ENCODE measurements at regions not wholly inside any gene's neighbourhood (a gene's known extent, or its start where the extent isn't known, plus 50 kb on each side); places are given as distances from the start of the nearest gene placed in this dataset.

DNA sequence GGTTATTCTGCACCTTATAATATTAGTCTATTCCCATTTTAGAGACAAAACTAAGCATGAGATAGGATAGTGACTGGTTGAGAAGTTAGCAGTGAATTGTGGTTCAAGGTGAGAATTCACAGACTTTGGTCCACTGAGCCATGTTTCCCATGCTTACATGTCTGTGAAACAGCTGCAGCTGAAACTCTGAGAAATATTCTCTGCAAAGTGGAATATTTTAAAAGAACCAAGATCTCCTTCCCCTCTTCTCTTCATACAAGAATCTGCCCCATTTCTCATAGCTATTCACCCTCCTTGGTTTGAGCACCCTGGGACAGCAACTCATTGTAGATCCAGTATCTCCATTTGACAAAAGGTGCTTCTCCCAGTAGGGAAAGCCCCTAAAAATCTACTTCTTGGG, 70.2 kb upstream of the TMEM170B start:
- DNase-seq (ENCODE audit: low read depth), result no peak

DNA sequence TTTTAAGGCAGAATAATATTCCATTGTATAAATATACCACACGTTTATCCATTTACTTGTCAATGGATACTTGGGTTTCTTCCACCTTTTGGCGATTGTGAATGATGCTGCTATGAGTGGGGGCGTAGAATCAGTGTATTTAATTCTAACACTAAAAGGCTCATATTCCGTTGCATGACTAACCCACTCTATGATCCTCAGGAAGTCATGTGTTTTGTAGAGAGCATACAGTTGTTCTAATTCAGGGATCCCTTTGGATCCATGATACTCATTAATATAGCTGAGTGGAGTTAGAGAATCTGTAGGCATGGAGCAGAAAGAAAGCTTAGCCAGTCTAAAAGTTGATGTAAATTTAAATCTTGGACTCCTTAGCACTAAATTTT, 74.2 kb upstream of the TMEM170B start:
- DNase-seq (ENCODE audit: low read depth), result no peak
- TF ChIP-seq, protein P1, sequence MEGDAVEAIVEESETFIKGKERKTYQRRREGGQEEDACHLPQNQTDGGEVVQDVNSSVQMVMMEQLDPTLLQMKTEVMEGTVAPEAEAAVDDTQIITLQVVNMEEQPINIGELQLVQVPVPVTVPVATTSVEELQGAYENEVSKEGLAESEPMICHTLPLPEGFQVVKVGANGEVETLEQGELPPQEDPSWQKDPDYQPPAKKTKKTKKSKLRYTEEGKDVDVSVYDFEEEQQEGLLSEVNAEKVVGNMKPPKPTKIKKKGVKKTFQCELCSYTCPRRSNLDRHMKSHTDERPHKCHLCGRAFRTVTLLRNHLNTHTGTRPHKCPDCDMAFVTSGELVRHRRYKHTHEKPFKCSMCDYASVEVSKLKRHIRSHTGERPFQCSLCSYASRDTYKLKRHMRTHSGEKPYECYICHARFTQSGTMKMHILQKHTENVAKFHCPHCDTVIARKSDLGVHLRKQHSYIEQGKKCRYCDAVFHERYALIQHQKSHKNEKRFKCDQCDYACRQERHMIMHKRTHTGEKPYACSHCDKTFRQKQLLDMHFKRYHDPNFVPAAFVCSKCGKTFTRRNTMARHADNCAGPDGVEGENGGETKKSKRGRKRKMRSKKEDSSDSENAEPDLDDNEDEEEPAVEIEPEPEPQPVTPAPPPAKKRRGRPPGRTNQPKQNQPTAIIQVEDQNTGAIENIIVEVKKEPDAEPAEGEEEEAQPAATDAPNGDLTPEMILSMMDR (IDR thresholded peaks at IDR 0.05; ENCODE audit: low read depth, low read length, missing control alignments), result no peak
- no peak overlapping the region for H3K4me3 ChIP-seq (ENCODE audit: low read depth, low read length)

More for the DNA sequence above, 70.2 kb upstream of the TMEM170B start:
- H3K4me3 ChIP-seq (ENCODE audit: low read depth, low read length), result no peak overlapping the region
- TF ChIP-seq, protein P1 (IDR thresholded peaks at IDR 0.05; ENCODE audit: low read depth, low read length, missing control alignments), result no peak

DNA sequence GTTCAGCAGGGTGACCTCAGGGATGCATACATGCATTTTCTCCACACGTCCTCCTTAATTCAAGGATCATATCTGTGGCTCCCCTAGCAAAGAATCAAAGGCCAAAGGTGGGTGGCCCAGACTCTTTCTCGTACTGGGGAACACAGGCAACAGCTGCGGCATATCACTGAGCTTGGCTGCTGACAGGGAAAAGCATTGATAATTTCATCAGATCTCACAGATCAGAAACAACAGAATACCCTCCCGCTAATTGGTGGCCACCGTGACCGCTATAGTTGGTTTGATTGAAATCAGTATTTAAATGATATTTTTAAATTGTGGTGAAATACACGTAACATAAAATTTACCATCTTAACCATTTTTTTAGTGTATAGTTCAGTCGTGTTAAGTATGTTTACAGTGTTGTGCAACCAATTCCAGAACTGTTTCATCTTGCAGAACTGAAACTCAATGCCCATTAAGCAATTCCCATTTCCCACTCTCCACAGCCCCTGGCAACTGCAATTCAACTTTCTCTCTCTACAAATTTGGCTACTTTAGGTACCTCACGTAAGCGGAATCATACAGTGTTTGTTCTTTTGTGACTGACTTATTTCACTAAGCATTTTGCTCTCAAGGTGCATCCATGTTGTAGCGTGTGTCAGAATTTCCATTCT, 74.7 kb upstream of the TMEM170B start:
- TF ChIP-seq, protein P1 (IDR thresholded peaks at IDR 0.05; ENCODE audit: low read depth, low read length, missing control alignments), result no peak
- H3K4me3 ChIP-seq (ENCODE audit: low read depth, low read length), result no peak overlapping the region
- no peak for DNase-seq (ENCODE audit: low read depth)

DNA sequence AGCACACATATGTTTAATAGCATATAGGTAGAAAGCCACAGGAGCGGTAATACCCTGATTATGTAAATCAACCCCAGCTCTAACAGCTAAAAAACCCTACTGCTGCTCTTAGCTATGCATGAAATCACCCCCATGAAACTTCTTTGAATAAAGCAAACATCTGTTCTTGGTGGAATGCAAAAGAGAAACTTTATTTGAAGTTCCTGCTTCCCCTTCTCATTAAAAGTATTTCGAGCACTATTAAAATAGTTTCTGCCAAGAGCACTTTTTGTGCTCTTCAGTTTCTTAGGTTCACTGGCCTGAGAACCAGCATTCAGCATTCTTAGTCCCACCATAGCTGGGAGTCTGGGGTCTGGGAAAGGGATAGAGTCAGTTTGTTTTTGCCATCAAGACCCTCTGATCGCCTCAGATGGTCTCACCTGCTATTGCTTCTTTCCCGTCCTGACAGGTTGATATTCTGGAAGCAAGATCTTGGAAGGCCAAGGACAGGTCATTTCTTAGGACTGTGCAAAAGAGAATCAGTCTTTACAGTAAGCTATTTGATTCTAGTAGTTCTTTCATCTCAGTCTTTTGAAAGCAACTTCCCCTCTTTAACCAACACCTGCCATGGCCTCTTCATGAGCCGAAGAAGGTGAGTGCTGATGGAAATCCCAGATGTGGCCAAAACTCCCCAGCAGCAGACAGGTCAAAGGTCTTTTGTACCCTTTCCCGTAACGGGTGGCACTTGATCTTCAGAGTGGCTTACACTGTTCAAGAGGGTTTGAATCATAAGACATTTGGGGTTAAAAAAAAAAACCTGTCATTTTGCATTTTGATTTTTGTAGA, 76.5 kb upstream of the TMEM170B start:
- TF ChIP-seq, protein P1 (IDR thresholded peaks at IDR 0.05; ENCODE audit: low read depth, low read length, missing control alignments), result no peak
- DNase-seq (ENCODE audit: low read depth), result peak; percentile 78
- H3K4me3 ChIP-seq (ENCODE audit: low read depth, low read length), result peak overlapping the region; percentile 6; the same call in 1 of the 2 replicates

DNA sequence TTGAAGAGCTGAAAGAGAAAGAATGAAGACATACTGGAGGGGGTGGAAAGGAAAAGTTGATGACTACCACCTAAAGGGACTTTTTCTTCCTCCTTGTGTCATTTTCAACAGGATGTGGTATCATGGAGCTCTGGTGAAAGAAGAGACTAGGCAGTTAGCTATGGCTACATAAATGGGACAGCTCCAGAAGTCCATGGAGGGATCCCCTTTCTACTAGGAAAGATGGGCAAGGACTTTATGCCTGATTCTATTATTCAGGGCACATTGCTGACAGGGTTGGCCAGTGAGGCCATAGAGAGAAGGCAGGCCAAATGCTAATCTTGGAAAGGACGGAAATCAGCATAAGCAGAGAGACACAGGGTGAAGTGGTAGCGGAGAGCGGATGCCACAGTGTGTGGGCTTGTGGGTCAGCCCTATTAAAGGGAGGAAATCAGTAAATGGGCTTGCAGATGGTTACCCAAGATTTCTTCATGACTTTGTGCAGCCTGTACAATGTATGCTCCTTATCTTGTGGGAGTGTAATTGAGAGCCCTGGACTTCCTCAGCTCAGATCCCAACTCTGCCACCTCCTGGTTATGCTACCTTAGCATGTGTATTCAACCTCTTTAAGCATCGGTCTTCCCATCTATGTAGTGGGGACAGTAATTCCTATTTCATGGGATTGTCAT, 77.4 kb upstream of the TMEM170B start:
- no peak for DNase-seq (ENCODE audit: low read depth)
- TF ChIP-seq, protein P1 (IDR thresholded peaks at IDR 0.05; ENCODE audit: low read depth, low read length, missing control alignments), result no peak
- peak overlapping the region; percentile 3; the same call in 1 of the 2 replicates for H3K4me3 ChIP-seq (ENCODE audit: low read depth, low read length)

DNA sequence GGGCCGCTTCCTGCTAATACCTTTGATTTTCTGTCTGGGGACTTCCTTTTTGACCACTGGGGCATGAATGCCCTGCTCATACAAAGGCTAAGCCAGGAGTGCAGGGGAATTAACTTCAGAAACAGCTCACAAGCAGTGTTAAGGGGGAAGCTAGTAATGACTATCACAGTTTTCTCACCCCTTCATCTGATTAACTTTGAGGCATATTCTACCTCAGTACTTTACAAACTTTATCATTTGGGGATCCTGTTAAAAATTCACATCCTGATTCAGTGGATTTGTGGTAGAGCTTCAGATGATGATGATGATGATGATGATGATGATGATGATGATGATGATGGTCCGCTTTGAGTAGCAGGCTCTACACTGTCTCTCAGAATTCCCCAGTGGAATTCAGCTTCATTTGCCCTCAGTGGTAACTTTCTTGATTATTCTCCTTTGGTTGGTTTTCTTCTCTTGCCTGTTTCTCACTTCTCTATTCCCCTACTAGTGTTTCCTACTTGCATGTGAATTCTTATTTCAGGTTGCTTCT, 78.4 kb upstream of the TMEM170B start:
- peak; percentile 75 for DNase-seq (ENCODE audit: low read depth)
- TF ChIP-seq, protein P1 (IDR thresholded peaks at IDR 0.05; ENCODE audit: low read depth, low read length, missing control alignments), result no peak

More for the DNA sequence above, 78.4 kb upstream of the TMEM170B start:
- H3K4me3 ChIP-seq (ENCODE audit: low read depth, low read length), result no peak overlapping the region

Data from GM12864 (cell line).